ENCODE measurements at regions not wholly inside any gene's neighbourhood (a gene's known extent, or its start where the extent isn't known, plus 50 kb on each side); places are given as distances from the start of the nearest gene placed in this dataset.

DNA sequence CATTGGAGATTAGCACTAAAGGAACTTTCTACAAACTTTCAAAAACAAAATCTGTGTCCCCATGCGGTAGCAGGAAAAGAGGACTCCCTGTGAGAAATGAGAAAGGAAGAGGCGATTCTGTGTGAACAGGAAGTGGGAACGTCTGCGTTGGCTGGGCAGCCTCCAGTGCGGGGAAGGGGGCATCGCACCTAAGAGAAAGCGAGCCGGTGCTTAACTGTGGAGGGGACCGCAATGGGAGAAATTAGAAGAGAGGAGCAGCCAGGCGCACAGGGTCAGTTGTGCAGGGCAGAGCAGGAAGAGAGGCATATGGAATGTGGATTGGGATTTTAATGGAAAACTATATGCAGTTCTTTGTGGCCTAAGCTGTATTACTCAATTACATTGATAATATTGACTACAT, 77.4 kb upstream of the DOCK9 start:
- no peak for DNase-seq (ENCODE audit: low read depth)

DNA sequence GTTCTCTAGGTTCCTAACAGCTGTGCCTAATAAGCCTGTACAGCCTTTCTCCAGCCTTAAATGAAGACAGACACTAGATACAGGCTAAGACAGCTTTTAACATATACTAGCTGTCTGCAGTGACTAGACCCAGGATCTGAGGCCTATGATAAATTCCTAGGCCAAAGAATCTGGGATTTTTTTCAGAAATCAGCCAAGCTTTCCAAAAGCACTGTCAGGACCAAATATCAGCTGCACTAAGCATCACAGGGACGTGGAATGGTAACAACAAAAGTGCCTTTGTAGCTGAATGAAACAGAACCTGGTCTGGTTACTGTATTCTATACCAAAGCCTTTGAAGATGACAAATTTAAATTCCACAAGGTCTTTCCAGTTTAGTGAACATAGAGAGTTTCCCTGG, 77.9 kb upstream of the DOCK9 start:
- DNase-seq (ENCODE audit: low read depth) = no peak

DNA sequence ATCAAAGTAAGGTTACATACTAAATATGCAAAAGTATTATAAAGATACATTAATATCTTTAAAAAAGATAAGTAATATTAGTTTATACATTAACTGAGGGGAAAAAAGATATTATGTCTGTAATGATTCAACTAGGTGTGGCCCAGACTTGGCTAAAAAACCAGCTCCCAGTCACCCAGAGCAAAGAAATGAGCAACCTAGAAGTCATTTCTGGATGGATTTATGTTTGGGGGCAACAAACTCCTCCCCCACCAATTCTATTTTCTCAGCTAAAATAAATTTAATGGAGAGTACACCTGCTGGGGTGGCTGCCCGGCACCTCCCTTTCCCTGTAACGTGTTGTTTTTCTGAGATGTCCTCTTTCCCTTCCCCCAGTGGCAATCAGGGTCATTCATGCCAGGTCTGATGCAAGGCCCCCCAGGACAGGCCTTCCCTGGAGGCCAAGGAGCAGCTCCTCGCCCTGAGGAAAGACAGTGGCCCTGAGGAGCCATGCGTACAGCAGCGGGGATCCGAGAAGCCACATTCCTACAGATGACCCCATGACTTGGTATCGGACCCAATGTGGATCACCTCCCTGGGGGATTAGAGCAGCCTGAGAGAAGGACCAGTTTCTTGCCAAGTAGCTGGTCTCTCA, 78.6 kb upstream of the DOCK9 start:
- DNase-seq (ENCODE audit: low read depth) = peak; percentile 19

DNA sequence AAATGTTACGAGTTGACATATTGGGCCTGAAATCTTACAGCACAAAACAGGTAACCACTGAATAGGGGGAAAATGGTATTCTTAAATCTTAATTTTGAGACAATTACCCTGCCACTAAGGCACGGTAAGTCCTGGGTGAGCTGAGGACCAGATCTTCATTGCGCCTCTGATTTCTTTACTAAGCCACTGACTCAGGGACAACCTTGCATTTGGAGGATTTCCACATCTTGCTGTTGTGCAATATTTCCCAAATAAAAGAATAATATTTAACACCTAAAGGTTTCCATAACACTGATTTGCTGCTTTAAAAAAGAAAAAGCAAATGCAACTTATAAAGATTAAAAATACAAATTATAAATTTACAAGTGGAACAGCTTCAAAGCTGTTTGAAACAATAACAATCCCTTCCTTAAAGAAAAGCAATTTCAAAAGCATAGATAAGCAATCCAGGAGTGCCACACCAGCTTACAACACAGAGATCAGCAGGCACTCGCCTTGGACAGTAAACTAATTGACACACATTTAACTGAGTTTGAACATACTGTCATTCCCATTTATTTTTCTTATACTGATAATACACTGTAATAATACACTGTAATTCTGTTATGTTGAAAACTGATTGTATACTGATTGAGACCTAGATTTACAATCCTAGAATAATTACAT, 79.6 kb upstream of the DOCK9 start:
- DNase-seq (ENCODE audit: low read depth) = no peak

DNA sequence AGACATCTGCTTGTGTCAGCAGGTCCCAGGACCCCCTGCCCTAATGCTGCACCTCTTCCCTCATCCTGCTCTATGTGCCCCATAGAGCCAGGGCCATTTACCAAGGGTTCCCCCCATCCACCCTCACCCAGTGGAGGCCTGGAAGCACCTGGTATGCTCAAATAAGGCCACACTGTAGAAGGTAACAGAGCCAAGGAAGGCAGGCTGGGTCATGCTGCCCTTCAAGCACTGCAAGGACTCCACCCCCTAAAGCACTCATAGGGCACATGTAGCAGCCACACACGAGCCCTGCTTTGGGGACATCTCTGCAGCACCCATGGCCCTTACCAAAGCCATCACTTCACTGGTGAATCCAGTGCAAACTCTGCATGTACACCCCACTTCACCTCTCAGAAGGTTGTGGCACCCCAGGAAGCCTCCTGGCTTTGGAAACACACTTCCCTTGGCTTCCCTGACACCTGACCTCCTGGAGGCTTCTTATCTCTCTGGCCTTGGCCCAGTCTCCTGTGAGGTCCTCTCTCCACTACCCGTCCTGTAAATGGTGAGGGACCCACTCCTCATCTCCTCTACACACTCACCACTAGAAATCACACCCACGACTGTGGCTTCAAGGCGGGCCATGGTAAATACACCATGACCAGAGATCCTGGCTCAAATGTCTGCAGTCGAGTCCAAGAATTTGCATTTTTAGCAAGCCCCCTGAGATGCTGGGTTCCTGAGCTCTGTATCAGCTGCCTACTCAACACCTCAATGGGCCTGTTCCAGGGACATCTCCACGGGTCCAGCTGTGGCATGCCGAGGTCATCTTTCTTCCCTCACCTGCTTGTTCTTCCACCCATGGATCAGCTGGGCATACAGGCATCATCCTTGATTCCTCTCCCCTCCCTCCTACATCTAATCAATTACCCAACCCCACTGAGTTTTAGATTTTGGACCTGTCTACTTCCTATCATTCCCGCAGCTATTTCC, 80.9 kb upstream of the DOCK9 start:
- DNase-seq (ENCODE audit: low read depth) = no peak

GRCh38 chr13:99059498-99060075, 81.7 kb upstream of the DOCK9 start:
- no peak for DNase-seq (ENCODE audit: low read depth)

DNA sequence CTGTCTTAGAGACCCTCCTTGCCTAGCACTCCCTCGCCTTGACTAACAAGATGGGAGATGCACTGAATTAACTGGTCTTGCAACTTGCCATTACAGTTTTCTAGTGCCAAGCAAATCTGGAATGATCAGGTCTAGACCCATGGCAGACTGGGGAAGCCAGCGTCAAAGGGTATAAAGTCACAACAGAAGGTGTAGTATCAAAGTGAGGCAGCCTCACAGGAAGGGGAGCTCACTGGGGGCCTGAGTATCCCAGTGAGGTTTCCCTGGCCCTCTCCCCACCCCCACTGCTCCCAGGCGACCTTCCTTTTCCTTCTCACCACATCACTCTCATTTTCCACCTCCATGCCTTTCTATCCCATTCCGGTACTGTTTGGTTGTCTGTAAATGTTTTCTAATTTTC, 83.5 kb upstream of the DOCK9 start:
- no peak for DNase-seq (ENCODE audit: low read depth)

GRCh38 chr13:99062593-99062992, 84.7 kb upstream of the DOCK9 start:
- no peak for DNase-seq (ENCODE audit: low read depth)

- DNase-seq (ENCODE audit: low read depth) = no peak
Observed at GRCh38 chr13:99063178-99063577, 85.3 kb upstream of the DOCK9 start.

- peak; percentile 50 for DNase-seq (ENCODE audit: low read depth)
Observed at GRCh38 chr13:99063952-99064351, 86.1 kb upstream of the DOCK9 start.

DNA sequence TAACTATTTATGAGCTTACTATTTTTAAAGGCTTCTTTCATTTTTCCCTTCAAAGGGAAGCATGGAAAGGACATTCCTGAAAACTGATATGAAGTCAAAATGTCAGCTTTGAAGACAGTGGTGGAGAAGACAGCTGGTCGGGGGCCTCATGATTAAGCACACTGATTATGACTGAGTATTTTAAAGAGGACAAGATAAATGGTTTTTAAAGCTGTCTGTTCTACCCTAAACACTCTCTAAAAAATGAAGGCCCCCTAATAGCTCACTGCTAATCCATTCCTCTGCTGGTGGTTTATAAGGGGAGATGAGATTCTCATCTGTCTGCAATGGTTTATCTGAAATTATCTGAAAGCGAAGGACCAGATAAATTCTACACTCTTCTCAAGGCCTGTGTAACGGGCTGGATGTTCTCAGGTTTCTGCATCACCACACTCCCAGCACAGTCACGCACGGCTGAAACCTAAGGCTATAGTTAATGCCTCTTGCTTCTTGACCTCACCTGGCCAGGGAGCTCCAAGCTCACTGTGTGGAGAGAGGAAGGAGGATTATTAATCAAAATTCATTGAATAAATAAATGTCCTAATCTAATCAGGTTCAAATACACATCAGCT, 86.9 kb upstream of the DOCK9 start:
- no peak for DNase-seq (ENCODE audit: low read depth)

- no peak for DNase-seq (ENCODE audit: low read depth)
Observed at GRCh38 chr13:99065235-99066015, 87.6 kb upstream of the DOCK9 start.

DNA sequence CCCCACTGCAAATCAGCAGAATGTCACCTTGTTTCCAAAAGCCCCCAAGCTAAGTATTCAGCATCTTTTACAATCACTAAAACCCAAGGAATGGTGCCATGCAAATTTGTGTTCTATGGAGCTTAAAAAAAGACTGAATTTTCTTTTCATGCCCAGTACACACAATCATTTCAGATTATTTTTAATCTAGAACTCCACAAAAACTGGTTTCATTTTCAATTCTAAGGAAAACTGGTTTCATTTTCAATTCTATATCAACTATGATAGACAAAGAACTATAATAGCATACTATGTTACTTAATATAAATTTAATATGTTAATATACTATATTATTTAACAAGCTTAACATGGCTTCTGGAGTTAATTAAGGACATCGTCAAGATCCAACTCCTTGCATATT, 88.4 kb upstream of the DOCK9 start:
- no peak for DNase-seq (ENCODE audit: low read depth)

DNA sequence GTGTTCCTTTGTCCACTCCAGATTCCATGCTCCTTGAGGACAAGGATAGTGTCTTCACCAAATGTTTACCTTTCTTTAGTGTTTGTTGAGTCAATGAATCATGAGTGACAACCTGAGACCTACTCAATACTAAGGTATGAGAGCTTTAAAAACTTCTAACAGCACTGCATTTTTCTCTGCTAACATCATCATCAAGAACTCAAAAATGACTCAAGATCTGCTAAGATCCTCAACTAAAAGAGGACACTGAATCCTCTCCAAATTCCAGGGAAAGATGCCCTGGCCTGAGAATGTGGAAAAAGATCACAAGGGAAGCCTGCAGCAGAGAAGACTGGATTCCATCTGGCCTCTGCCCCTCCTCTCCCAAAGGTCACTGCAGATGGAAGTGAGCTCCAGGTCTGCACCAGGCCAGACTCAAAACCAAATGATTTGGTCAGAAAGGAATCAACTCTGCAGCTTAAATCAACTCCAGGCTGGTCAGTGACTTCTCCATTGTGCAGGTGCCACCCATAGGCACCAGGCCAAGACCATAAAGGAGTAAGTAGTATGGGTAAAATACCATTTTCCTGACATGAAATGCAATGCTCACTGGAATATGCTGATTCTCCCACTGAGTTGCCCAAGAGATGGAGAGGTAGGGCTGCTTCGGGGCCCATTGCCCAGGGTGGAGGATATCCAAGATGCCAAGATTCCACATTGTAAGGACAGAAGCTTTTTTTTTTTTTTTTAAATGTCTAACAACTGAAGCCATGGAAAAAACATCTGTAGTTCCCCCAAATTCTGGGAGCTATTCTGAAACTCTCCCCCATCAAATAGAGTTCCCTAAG, 89.5 kb upstream of the DOCK9 start:
- peak; percentile 92 for DNase-seq (ENCODE audit: low read depth)

- DNase-seq (ENCODE audit: low read depth) = no peak
Observed at GRCh38 chr13:99071211-99071610, 93.3 kb upstream of the DOCK9 start.

GRCh38 chr13:99071666-99072065, 93.8 kb upstream of the DOCK9 start:
- DNase-seq (ENCODE audit: low read depth) = no peak

GRCh38 chr13:99072356-99072755, 94.5 kb upstream of the DOCK9 start:
- DNase-seq (ENCODE audit: low read depth) = no peak

GRCh38 chr13:99072941-99073340, 95.1 kb upstream of the DOCK9 start:
- DNase-seq (ENCODE audit: low read depth) = no peak

- no peak for DNase-seq (ENCODE audit: low read depth)
Observed at GRCh38 chr13:99074693-99075092, 96.8 kb upstream of the DOCK9 start.
